ENCODE measurements at regions not wholly inside any gene's neighbourhood (a gene's known extent, or its start where the extent isn't known, plus 50 kb on each side); places are given as distances from the start of the nearest gene placed in this dataset.

DNA sequence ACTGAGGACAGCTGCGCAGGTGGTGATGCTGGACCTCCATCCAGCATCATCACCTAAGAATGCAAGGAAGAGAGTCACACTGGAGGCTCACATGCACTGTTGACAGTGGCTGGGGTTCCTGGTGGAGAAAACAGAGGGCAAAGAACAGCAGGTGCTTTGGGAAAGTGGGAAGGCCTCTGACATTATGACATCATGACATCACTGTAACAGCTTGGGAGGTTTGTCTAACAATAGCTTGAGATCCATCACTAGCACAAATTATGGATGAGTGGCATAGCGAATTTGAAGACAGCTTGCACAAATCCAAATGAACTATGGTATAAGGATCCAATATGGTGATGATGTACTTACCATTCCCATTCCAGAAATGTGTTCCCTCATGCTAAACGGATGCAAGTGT lies 226.5 kb upstream of the MPHOSPH6 start (continued):
- TF ChIP-seq FOXA3 (CRISPR knock-in tag; conservative IDR thresholded peaks at IDR 0.05 in 1 of 2, IDR thresholded peaks at IDR 0.05 in 1 of 2): no peak
- TF ChIP-seq, protein P1, sequence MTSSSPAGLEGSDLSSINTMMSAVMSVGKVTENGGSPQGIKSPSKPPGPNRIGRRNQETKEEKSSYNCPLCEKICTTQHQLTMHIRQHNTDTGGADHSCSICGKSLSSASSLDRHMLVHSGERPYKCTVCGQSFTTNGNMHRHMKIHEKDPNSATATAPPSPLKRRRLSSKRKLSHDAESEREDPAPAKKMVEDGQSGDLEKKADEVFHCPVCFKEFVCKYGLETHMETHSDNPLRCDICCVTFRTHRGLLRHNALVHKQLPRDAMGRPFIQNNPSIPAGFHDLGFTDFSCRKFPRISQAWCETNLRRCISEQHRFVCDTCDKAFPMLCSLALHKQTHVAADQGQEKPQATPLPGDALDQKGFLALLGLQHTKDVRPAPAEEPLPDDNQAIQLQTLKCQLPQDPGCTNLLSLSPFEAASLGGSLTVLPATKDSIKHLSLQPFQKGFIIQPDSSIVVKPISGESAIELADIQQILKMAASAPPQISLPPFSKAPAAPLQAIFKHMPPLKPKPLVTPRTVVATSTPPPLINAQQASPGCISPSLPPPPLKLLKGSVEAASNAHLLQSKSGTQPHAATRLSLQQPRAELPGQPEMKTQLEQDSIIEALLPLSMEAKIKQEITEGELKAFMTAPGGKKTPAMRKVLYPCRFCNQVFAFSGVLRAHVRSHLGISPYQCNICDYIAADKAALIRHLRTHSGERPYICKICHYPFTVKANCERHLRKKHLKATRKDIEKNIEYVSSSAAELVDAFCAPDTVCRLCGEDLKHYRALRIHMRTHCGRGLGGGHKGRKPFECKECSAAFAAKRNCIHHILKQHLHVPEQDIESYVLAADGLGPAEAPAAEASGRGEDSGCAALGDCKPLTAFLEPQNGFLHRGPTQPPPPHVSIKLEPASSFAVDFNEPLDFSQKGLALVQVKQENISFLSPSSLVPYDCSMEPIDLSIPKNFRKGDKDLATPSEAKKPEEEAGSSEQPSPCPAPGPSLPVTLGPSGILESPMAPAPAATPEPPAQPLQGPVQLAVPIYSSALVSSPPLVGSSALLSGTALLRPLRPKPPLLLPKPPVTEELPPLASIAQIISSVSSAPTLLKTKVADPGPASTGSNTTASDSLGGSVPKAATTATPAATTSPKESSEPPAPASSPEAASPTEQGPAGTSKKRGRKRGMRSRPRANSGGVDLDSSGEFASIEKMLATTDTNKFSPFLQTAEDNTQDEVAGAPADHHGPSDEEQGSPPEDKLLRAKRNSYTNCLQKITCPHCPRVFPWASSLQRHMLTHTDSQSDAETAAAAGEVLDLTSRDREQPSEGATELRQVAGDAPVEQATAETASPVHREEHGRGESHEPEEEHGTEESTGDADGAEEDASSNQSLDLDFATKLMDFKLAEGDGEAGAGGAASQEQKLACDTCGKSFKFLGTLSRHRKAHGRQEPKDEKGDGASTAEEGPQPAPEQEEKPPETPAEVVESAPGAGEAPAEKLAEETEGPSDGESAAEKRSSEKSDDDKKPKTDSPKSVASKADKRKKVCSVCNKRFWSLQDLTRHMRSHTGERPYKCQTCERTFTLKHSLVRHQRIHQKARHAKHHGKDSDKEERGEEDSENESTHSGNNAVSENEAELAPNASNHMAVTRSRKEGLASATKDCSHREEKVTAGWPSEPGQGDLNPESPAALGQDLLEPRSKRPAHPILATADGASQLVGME (CRISPR knock-in tag; IDR thresholded peaks at IDR 0.05): no peak
- TF ChIP-seq FOSL1 (tag; conservative IDR thresholded peaks at IDR 0.05): no peak

DNA sequence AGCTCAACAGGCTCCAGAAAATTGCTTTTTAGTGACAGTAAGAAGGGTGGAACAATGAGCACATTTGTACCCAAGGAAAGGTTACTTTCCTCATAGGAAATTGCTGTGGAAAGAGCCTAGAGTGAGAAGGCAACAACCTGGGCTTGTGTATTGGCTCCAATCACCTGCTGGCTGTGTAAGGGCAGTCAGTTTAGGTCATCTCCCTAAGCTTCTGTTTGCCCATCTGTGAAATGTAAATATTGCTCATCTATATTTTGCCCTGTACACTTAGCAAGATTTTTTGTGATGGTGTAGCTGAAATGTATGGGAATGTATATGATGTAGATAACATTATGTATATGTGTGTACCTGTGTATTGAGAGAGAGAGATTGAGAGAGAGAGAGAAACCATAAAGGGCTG lies 225.2 kb upstream of the MPHOSPH6 start:
- Histone ChIP-seq H3K79me2 (ENCODE audit: control insufficient read depth, insufficient read depth, low read length) (no peaks in the 10 kb centered on the region), H3K4me2 (ENCODE audit: insufficient read depth, low read length) (no peak overlapping the region), H2AFZ (ENCODE audit: low read depth, low read length) (no peak overlapping the region), H3K36me3 (ENCODE audit: control insufficient read depth, insufficient read depth, low read length) (no peaks in the 10 kb centered on the region), H3K27me3 (ENCODE audit: control insufficient read depth in 2 of 2, insufficient read depth in 2 of 2, low read length in 2 of 2) (no peaks in the 10 kb centered on the region), H3K9me3 (replicated peaks; ENCODE audit: control insufficient read depth, insufficient read depth, low read depth, low read length) (no peaks in the 10 kb centered on the region), H4K20me1 (replicated peaks; ENCODE audit: control insufficient read depth, insufficient read depth, low read length) (no peaks in the 10 kb centered on the region), H3K4me1 (replicated peaks in 1 of 2; ENCODE audit: control insufficient read depth in 2 of 2, insufficient read depth in 2 of 2, low read length in 2 of 2) (no peaks in the 10 kb centered on the region), H3K9ac (ENCODE audit: insufficient read depth in 1 of 2, low read depth in 2 of 2, low read length in 2 of 2) (no peak overlapping the region), H3K4me3 (no peak overlapping the region), H3K9me1 (ENCODE audit: control insufficient read depth, insufficient read depth, low read length) (no peaks in the 10 kb centered on the region), H3K27ac (ENCODE audit: extremely low read depth, low read depth, low read length) (no peak overlapping the region)
- in situ Hi-C loops (cut with MboI) (no loop called here), intact Hi-C loops (cut with micrococcal nuclease) (no loop called here)
- POLR2A ChIA-PET: interaction anchor here (0.5 kb wide), 1 partner anchor 224 kb away, joined by 3 read pairs; no protein-coding TSS in a partner anchor
- CTCF ChIA-PET (ENCODE audit: low intra/inter-chr PET ratio): no interaction called here
- FAIRE-seq (no peak), ATAC-seq (no peak), DNase-seq (ENCODE audit: extremely low read depth in 1 of 4, low spot score in 3 of 4) (no peak)
- BruUV-seq (replicated peaks): no TSS peak
- TF ChIP-seq, protein P2, sequence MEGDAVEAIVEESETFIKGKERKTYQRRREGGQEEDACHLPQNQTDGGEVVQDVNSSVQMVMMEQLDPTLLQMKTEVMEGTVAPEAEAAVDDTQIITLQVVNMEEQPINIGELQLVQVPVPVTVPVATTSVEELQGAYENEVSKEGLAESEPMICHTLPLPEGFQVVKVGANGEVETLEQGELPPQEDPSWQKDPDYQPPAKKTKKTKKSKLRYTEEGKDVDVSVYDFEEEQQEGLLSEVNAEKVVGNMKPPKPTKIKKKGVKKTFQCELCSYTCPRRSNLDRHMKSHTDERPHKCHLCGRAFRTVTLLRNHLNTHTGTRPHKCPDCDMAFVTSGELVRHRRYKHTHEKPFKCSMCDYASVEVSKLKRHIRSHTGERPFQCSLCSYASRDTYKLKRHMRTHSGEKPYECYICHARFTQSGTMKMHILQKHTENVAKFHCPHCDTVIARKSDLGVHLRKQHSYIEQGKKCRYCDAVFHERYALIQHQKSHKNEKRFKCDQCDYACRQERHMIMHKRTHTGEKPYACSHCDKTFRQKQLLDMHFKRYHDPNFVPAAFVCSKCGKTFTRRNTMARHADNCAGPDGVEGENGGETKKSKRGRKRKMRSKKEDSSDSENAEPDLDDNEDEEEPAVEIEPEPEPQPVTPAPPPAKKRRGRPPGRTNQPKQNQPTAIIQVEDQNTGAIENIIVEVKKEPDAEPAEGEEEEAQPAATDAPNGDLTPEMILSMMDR (IDR thresholded peaks at IDR 0.05 in 2 of 3, conservative IDR thresholded peaks at IDR 0.05 in 1 of 3; ENCODE audit: insufficient read depth in 2 of 3, low read depth in 1 of 3, low read length in 3 of 3): no peak
- TF ChIP-seq ZNF347 (CRISPR knock-in tag; IDR thresholded peaks at IDR 0.05; ENCODE audit: low read depth): no peak
- TF ChIP-seq SNRNP70 (optimal IDR thresholded peaks at IDR 0.05; ENCODE audit: low read depth, low read length): no peak
- TF ChIP-seq PHF21A (IDR thresholded peaks at IDR 0.05; ENCODE audit: borderline replicate concordance, low read depth): no peak
- no peak for TF ChIP-seq ZNF695 (CRISPR knock-in tag; IDR thresholded peaks at IDR 0.05)
- no peak for TF ChIP-seq HMGN3 (IDR thresholded peaks at IDR 0.05; ENCODE audit: borderline replicate concordance, extremely low read depth, insufficient read length, low read depth, low read length)
- TF ChIP-seq ESRRA (IDR thresholded peaks at IDR 0.05; ENCODE audit: borderline replicate concordance, low read depth): no peak
- TF ChIP-seq WHSC1 (IDR thresholded peaks at IDR 0.05; ENCODE audit: low read length): no peak
- no peak for TF ChIP-seq HCFC1 (IDR thresholded peaks at IDR 0.05; ENCODE audit: low read depth, low read length)
- no peak for TF ChIP-seq PML (IDR thresholded peaks at IDR 0.05; ENCODE audit: low read length)

Measured in K562 (cell line).